IgD-negative memory B cell (primary cell): ENCODE measurements at regions not wholly inside any gene's neighbourhood (a gene's known extent, or its start where the extent isn't known, plus 50 kb on each side); places are given as distances from the start of the nearest gene placed in this dataset.
"Not testable (repeated sequence)": the region's sequence is repeated elsewhere in the genome, so short reads cannot be mapped to it uniquely, and the experiment has no call there.

Experiments
- H3K27ac Mint-ChIP-seq, 3 donors: one replicate each; pipeline ENCODE4 v1.8.0; 2020 to 2022; ENCODE audit warnings: mild to moderate bottlenecking in 3 of 3, mixed read lengths in 3 of 3, moderate library complexity in 1 of 3
- H3K27me3 Mint-ChIP-seq: one replicate; pipeline ENCODE4 v1.8.0; 2021; ENCODE audit warnings: mixed read lengths
- H3K36me3 Mint-ChIP-seq: one replicate; pipeline ENCODE4 v1.8.0; 2020; ENCODE audit warnings: mild to moderate bottlenecking, mixed read lengths
- H3K4me1 Mint-ChIP-seq, 3 donors: one replicate each; pipeline ENCODE4 v1.8.0; 2020 to 2022; ENCODE audit warnings: mixed read lengths in 3 of 3, mild to moderate bottlenecking in 1 of 3
- H3K4me3 Mint-ChIP-seq, 4 donors: one replicate each; pipeline ENCODE4 v1.8.0; 2020 to 2022; ENCODE audit warnings: mild to moderate bottlenecking in 4 of 4, mixed read lengths in 4 of 4, moderate library complexity in 3 of 4
- H3K9me3 Mint-ChIP-seq, 3 donors: one replicate each; pipeline ENCODE4 v1.8.0; 2020 to 2021; ENCODE audit warnings: mixed read lengths in 3 of 3, mild to moderate bottlenecking in 1 of 3

DNA sequence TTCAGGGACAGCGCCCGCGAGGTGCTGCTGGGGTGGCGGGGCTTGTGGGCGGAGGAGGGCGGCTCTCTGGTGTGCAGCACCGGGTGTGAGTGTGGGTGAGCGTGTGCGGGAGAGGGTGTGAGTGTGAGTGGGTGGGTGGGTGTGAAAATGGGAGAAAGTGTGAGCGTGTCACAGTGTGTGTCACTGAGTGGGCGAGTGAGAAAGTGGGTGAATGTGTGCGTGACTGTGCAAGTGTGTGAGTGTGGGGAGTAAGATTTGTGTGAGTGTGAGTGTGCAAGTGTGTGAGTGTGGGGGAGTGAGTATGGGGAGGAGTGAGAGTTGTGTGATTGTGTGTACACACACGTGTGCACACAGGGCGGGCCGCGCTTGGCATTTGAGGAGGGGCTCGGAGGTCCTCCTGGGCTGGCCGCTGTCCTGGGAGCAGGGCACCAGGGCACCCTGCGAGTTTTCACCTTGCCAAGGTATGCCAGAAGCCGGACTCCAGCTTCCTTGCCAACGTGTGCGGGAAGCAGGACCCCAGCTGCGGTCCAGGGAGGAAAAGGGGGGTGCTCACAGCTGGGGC lies 63.1 kb upstream of the DPP6 start:
- H3K4me3 Mint-ChIP-seq = peak overlapping the region in 1 of 4 donors; percentile 67
- H3K9me3 Mint-ChIP-seq, H3K27ac Mint-ChIP-seq, H3K27me3 Mint-ChIP-seq, H3K36me3 Mint-ChIP-seq, H3K4me1 Mint-ChIP-seq: not testable (repeated sequence)

DNA sequence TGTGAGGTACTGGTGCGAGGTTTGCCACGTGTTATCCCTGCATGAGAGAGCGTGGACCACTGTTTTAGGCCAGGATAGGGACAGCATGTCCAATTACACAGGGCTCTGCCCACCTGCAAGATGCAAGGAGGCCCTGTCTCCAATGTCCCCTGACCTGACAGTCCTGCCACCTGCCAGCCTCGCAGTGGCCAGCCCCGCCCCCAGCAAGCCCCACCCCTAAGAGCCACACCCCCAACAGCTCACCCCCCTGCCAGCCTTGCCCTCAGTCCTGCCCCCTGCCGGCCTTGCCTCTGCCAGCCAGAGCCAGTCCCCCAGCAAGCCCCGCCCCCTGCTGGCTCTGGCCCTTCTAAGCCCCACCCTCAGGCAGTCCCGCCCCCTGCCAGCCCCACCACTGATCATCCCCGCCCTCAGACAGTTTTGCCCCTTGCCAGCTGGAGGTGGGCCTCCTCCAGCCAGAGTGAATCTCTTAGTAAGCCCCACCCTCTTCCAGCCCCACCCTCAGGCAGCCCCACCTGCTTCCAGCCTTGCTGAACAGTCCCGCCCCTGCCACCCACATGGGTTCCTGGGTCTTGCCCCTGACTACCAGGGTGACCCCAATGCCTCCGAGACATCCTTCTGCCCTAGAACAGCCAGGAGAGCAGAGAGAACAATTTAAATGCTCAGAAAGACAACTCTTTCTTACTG lies 62.3 kb upstream of the DPP6 start:
- not testable (repeated sequence) for H3K36me3 Mint-ChIP-seq, H3K4me1 Mint-ChIP-seq, H3K9me3 Mint-ChIP-seq, H3K27me3 Mint-ChIP-seq, H3K4me3 Mint-ChIP-seq, H3K27ac Mint-ChIP-seq

DNA sequence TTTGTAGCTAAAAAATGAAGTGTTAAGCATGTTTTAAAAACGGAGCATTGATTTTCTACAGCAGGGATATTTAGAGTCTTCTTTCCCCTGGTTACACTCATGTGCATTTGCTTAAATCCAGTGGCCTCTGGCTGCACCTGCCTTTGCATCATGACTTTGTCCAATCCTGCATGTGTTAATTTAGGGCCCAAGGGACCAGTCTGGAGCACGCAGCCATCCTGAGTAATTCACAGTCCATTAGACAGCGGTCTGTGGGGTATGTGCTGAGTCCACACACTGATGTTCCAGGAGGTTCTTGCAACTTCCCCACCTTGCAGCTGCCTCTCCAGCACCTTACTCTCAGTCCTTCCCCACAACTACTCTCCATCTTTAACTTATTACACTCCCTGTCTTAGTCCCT lies 60.7 kb upstream of the DPP6 start:
- not testable (repeated sequence) for H3K36me3 Mint-ChIP-seq, H3K27me3 Mint-ChIP-seq, H3K9me3 Mint-ChIP-seq, H3K4me1 Mint-ChIP-seq, H3K27ac Mint-ChIP-seq, H3K4me3 Mint-ChIP-seq

DNA sequence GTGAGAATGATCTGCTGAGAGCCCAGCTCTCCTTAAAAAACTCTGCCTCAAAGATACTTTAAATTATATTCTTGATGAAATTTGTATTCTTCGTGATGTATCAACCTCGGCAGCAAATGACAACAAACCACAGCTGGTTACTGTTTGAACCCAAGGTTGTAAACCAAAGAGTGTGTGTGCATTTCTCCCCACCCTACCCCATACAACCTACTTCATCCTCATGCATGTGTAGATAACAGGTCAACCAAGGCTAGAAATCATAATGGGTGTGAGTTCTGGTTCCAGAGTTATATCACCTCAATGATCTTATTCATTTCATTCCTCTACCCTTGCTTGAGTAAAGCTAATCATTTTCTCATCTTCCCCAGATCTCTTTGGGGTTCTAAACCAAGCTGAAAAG lies 58.8 kb upstream of the DPP6 start:
- H3K4me3 Mint-ChIP-seq, H3K9me3 Mint-ChIP-seq, H3K4me1 Mint-ChIP-seq, H3K27me3 Mint-ChIP-seq, H3K36me3 Mint-ChIP-seq, H3K27ac Mint-ChIP-seq: not testable (repeated sequence)

DNA sequence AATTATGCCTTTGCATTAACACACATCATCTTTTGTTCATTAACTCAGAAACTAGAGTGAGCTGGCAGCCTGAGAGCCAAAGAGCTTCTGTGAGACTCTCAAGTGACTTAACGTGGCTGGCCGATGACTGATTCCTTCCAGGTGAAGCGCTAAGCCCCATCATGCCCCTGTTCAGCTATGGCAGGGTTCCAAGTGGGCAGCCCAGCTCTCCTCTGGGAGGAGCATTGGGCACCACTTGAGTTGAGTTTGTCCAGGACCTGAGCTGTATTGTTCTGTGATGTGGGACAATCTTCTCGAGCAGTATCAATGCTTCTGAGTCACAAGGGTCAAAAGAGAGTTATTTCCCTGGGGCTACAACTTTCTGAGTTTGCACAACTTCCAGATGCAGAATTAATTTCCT lies 53.3 kb upstream of the DPP6 start:
- not testable (repeated sequence) for H3K9me3 Mint-ChIP-seq, H3K4me3 Mint-ChIP-seq, H3K27ac Mint-ChIP-seq, H3K36me3 Mint-ChIP-seq, H3K27me3 Mint-ChIP-seq, H3K4me1 Mint-ChIP-seq
